H1 (cell line): ENCODE measurements at regions not wholly inside any gene's neighbourhood (a gene's known extent, or its start where the extent isn't known, plus 50 kb on each side); places are given as distances from the start of the nearest gene placed in this dataset.

Experiments
- CTCF ChIA-PET: fragments of 300-600 bp; sonication (Branson Sonifier 250); formaldehyde crosslinking; loops from one replicate; lab custom pipeline; 2021; ENCODE audit not compliant: partially characterized antibody; lab: Charles Lee
- POLR2A ChIA-PET: fragments of 300-600 bp; sonication (Branson Sonifier 250); formaldehyde crosslinking; loops from one replicate; lab custom pipeline; 2021; ENCODE audit warnings: inconsistent platforms; ENCODE audit not compliant: partially characterized antibody; lab: Charles Lee
- DNase-seq, 2 experiments: peaks; one replicate each; pipeline versions ENCODE4 v3.0.0 to v3.0.0-alpha.2; 2010 to 2022; ENCODE audit warnings: low spot score in 2 of 2, low read depth in 1 of 2, mixed read lengths in 1 of 2
- FAIRE-seq: peaks from 2 replicates; lab custom pipeline; 2011; peaks lifted over from hg19 to GRCh38; lab: Jason Lieb, UNC
- H2AFZ ChIP-seq: 2 replicates; pipeline ENCODE4 v1.8.1; 2012; ENCODE audit warnings: low read length, inconsistent platforms
- H2AK5ac ChIP-seq: 2 replicates; pipeline ENCODE4 v1.6.1; 2013; ENCODE audit warnings: low read depth, low read length
- H2BK120ac ChIP-seq: replicated peaks from 2 replicates; pipeline ENCODE3; 2013; ENCODE audit warnings: low read depth, low read length, inconsistent platforms
- H2BK12ac ChIP-seq: 2 replicates; pipeline ENCODE4 v1.6.1; 2013; ENCODE audit warnings: low read depth, low read length
- H2BK15ac ChIP-seq: 2 replicates; pipeline ENCODE4 v1.6.1; 2013; ENCODE audit warnings: low read length
- H2BK20ac ChIP-seq: 2 replicates; pipeline ENCODE4 v1.6.1; 2013; ENCODE audit warnings: low read length
- H2BK5ac ChIP-seq: 2 replicates; pipeline ENCODE4 v1.6.1; 2013; ENCODE audit warnings: low read depth, low read length
- H3K14ac ChIP-seq: 2 replicates; pipeline ENCODE4 v1.6.1; 2013; ENCODE audit warnings: inconsistent platforms; ENCODE audit not compliant: insufficient read length
- H3K18ac ChIP-seq: 2 replicates; pipeline ENCODE4 v1.6.1; 2013; ENCODE audit warnings: low read length; ENCODE audit errors: extremely low read depth
- H3K23ac ChIP-seq: 2 replicates; pipeline ENCODE4 v1.6.1; 2013; ENCODE audit warnings: inconsistent platforms; ENCODE audit not compliant: insufficient read length
- H3K23me2 ChIP-seq: 2 replicates; pipeline ENCODE4 v1.6.1; 2013; ENCODE audit warnings: low read depth, low read length
- H3K27ac ChIP-seq: 2 replicates; pipeline ENCODE4 v1.6.1; 2011; ENCODE audit warnings: low read depth, low read length, inconsistent platforms
- H3K27me3 ChIP-seq, 4 experiments: replicated peaks in 1 of 4; 1 replicate in 1 of 4; 2 replicates in 3 of 4; pipeline versions ENCODE4 v1.6.1 to v1.8.1; 2011 to 2013; ENCODE audit warnings: low read length in 3 of 4, mild to moderate bottlenecking in 3 of 4, inconsistent platforms in 2 of 4, mixed read lengths in 2 of 4, moderate library complexity in 1 of 4; ENCODE audit not compliant: control insufficient read depth in 3 of 4, insufficient read depth in 3 of 4; ENCODE audit errors: extremely low read depth in 1 of 4
- H3K36me3 ChIP-seq, 4 experiments: 2 replicates each; pipeline versions ENCODE4 v1.6.1 to v1.8.1; 2011 to 2013; ENCODE audit warnings: mild to moderate bottlenecking in 4 of 4, low read length in 3 of 4, moderate library complexity in 2 of 4, control low read depth in 1 of 4, inconsistent platforms in 1 of 4; ENCODE audit not compliant: insufficient read depth in 4 of 4, control insufficient read depth in 2 of 4
- H3K4ac ChIP-seq: replicated peaks from 2 replicates; pipeline ENCODE3; 2013; ENCODE audit warnings: low read length, low read depth, mixed read lengths, inconsistent platforms; ENCODE audit not compliant: insufficient read length
- H3K4me1 ChIP-seq, 4 experiments: replicated peaks in 1 of 4; 1 replicate in 1 of 4; 2 replicates in 3 of 4; pipeline versions ENCODE4 v1.6.1 to v1.8.1; 2011 to 2013; ENCODE audit warnings: low read length in 3 of 4, inconsistent platforms in 2 of 4, mixed read lengths in 1 of 4; ENCODE audit not compliant: insufficient read depth in 4 of 4, control insufficient read depth in 3 of 4
- H3K4me2 ChIP-seq, 2 experiments: 2 replicates each; pipeline versions ENCODE4 v1.6.1 to v1.8.1; 2011 to 2013; ENCODE audit warnings: low read depth in 2 of 2, low read length in 2 of 2, control low read depth in 1 of 2, inconsistent platforms in 1 of 2, mild to moderate bottlenecking in 1 of 2; ENCODE audit not compliant: insufficient read depth in 1 of 2
- H3K4me3 ChIP-seq, 4 experiments: fragments of 200-600, 300-600 bp in 1 of 4; sonication (generic), shearing (Covaris generic), sonication (Bioruptor Twin) in 1 of 4; 2 replicates each; pipeline versions ENCODE4 v1.5.1 to v1.8.1; 2011 to 2016; ENCODE audit warnings: low read length in 4 of 4, low read depth in 3 of 4, control low read depth in 2 of 4, inconsistent platforms in 2 of 4, mild to moderate bottlenecking in 2 of 4, mixed read lengths in 1 of 4, moderate library complexity in 1 of 4; ENCODE audit not compliant: insufficient read depth in 2 of 4; ENCODE audit errors: extremely low read depth in 1 of 4
- H3K56ac ChIP-seq: replicated peaks from 2 replicates; pipeline ENCODE3; 2013; ENCODE audit warnings: low read depth, mild to moderate bottlenecking, mixed read lengths, low read length, inconsistent platforms; ENCODE audit not compliant: insufficient read length
- H3K79me1 ChIP-seq: 2 replicates; pipeline ENCODE4 v1.6.1; 2013; ENCODE audit warnings: low read depth, low read length, control low read depth
- H3K79me2 ChIP-seq, 2 experiments: 2 replicates each; pipeline versions ENCODE4 v1.6.1 to v1.8.1; 2012 to 2013; ENCODE audit warnings: low read length in 2 of 2, mild to moderate bottlenecking in 2 of 2, inconsistent platforms in 1 of 2; ENCODE audit not compliant: insufficient read depth in 2 of 2, control insufficient read depth in 1 of 2
- H3K9ac ChIP-seq, 4 experiments: replicated peaks in 1 of 4; 1 replicate in 1 of 4; 2 replicates in 3 of 4; pipeline versions ENCODE4 v1.6.1 to v1.8.1; 2011 to 2013; ENCODE audit warnings: low read depth in 3 of 4, low read length in 3 of 4, control low read depth in 2 of 4, mild to moderate bottlenecking in 2 of 4, moderate library complexity in 2 of 4, inconsistent platforms in 1 of 4; ENCODE audit errors: extremely low read depth in 1 of 4
- H3K9me3 ChIP-seq, 2 experiments: 2 replicates each; pipeline versions ENCODE4 v1.6.1 to v1.8.1; 2012 to 2013; ENCODE audit warnings: mild to moderate bottlenecking in 2 of 2, moderate library complexity in 2 of 2, control low read depth in 1 of 2, inconsistent platforms in 1 of 2, low read depth in 1 of 2, low read length in 1 of 2, mixed read lengths in 1 of 2; ENCODE audit not compliant: insufficient read depth in 2 of 2
- H4K20me1 ChIP-seq, 2 experiments: replicated peaks in 1 of 2; 2 replicates each; pipeline versions ENCODE3 to v1.8.1; 2011 to 2013; ENCODE audit warnings: inconsistent platforms in 2 of 2, low read length in 2 of 2, mild to moderate bottlenecking in 1 of 2; ENCODE audit not compliant: insufficient read depth in 2 of 2, control insufficient read depth in 1 of 2
- H4K5ac ChIP-seq: 2 replicates; pipeline ENCODE4 v1.6.1; 2013; ENCODE audit warnings: low read length, low read depth, mixed read lengths, inconsistent platforms; ENCODE audit not compliant: insufficient read length
- H4K8ac ChIP-seq: 2 replicates; pipeline ENCODE4 v1.8.0; 2013; ENCODE audit warnings: mild to moderate bottlenecking, moderate library complexity, low read length, inconsistent platforms; ENCODE audit not compliant: insufficient read depth; ENCODE audit errors: extremely low read depth
- H4K91ac ChIP-seq: replicated peaks from 2 replicates; pipeline ENCODE3; 2013; ENCODE audit warnings: low read length, mixed read lengths, inconsistent platforms; ENCODE audit not compliant: insufficient read length
- ASH2L ChIP-seq: fragments of 200-600, 300-600 bp; sonication (generic); IDR thresholded peaks from one replicate; pipeline ENCODE4 v1.7.1; 2017; ENCODE audit warnings: low read length
- SIN3A ChIP-seq, 2 experiments: IDR thresholded peaks in 1 of 2; conservative IDR thresholded peaks in 1 of 2; 2 replicates each; pipeline ENCODE4 v1.6.1; 2011 to 2012; ENCODE audit warnings: low read length in 2 of 2, improper control_type of control experiment in 1 of 2, low read depth in 1 of 2, mild to moderate bottlenecking in 1 of 2
- WGBS, 2 experiments: shearing (Covaris generic) in 1 of 2; methylation state at CpG; one replicate each; pipeline versions ENCODE4 v1.1.6 to v1.1.7; 2013 to 2015; ENCODE audit warnings: low lambda C conversion rate in 2 of 2, mixed read lengths in 2 of 2, inconsistent platforms in 1 of 2, low coverage in 1 of 2, missing lambda C conversion rate in 1 of 2; ENCODE audit not compliant: insufficient replicate concordance in 2 of 2, insufficient coverage in 1 of 2, insufficient read length in 1 of 2; ENCODE audit errors: extremely low coverage in 1 of 2, missing lambda C conversion rate in 1 of 2; 5-methylcytosine and 5-hydroxymethylcytosine counted together

DNA sequence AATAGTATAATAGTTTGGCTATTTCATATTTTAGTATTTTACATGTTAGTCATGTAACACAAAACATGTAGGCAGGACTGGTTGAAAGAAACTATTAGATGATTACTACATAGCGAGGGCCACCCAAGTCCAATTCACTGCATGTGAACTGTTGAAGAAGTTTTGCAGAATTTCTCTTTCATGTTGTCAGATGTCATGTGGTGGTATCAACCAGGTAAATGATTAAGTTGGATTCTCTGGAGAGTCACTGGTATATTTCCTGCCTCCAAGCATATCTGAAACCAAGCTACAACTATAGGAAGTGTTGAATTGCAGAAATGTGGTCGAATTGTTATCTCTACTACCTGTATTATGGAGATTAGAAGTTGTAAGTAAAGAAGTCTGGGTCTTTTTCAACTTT lies 137.8 kb upstream of the DPYD start:
- H2AFZ ChIP-seq = no peak overlapping the region
- H4K8ac ChIP-seq = no peak overlapping the region
- H2BK5ac ChIP-seq = no peak overlapping the region
- no peak overlapping the region for H4K91ac ChIP-seq
- H3K56ac ChIP-seq = no peak overlapping the region
- no peaks in the 10 kb centered on the region for H3K9me3 ChIP-seq
- H2BK15ac ChIP-seq = no peak overlapping the region
- H4K20me1 ChIP-seq = no peaks in the 10 kb centered on the region
- H3K9ac ChIP-seq = no peak overlapping the region
- H2BK120ac ChIP-seq = no peak overlapping the region
- POLR2A ChIA-PET = no interaction called here
- peaks cover 0 to 4% (median under 1%) of the 10 kb centered on the region in 4 experiments; a peak in 1 of 7 replicates for H3K27me3 ChIP-seq
- no peak for TF ChIP-seq ASH2L
- TF ChIP-seq SIN3A (conservative IDR thresholded peaks at IDR 0.05 in 1 of 2, IDR thresholded peaks at IDR 0.05 in 1 of 2; ENCODE audit: low read depth in 1 of 2, low read length in 2 of 2) = no peak
- CTCF ChIA-PET = interaction anchor here (0.6 to 1.0 kb wide), 2 partner anchors 164 to 1097 kb away, joined by 3 read pairs; no protein-coding TSS in a partner anchor
- H3K79me1 ChIP-seq = no peaks in the 10 kb centered on the region
- no peak overlapping the region for H4K5ac ChIP-seq
- no peak overlapping the region for H3K4me3 ChIP-seq
- H3K14ac ChIP-seq = no peak overlapping the region
- H3K23me2 ChIP-seq = peaks cover 3% of the 10 kb centered on the region; the same call in 1 of the 2 replicates
- H3K4me1 ChIP-seq = no peaks in the 10 kb centered on the region; a peak in 1 of 7 replicates
- H3K18ac ChIP-seq = no peak overlapping the region
- FAIRE-seq (no peak), DNase-seq (no peak)
- no peaks in the 10 kb centered on the region for H3K36me3 ChIP-seq
- 89% methylated on average over 2 of the region's 2 CpGs; no CpG with 5 or more reads in 1 of the 2 experiments for WGBS, 2 experiments
- no peak overlapping the region for H2BK20ac ChIP-seq
- no peak overlapping the region for H3K4me2 ChIP-seq
- H3K79me2 ChIP-seq = no peaks in the 10 kb centered on the region
- H3K27ac ChIP-seq = no peak overlapping the region
- H3K4ac ChIP-seq = no peak overlapping the region
- H2BK12ac ChIP-seq = no peak overlapping the region
- no peak overlapping the region for H3K23ac ChIP-seq
- H2AK5ac ChIP-seq = no peak overlapping the region
